ENCODE measurements at regions not wholly inside any gene's neighbourhood (a gene's known extent, or its start where the extent isn't known, plus 50 kb on each side); places are given as distances from the start of the nearest gene placed in this dataset.
A peak's percentile ranks its signal among the peaks of the same experiment; 100 is the strongest.
"Not testable (repeated sequence)": the region's sequence is repeated elsewhere in the genome, so short reads cannot be mapped to it uniquely, and the experiment has no call there.

GRCh38 chr5:124796495-124796894, 50.1 kb upstream of the ZNF608 start:
- no peak for DNase-seq

GRCh38 chr5:124797665-124798087, 51.2 kb upstream of the ZNF608 start:
- DNase-seq, result no peak

GRCh38 chr5:124798890-124799289, 52.5 kb upstream of the ZNF608 start:
- no peak for DNase-seq

GRCh38 chr5:124801551-124801950, 55.1 kb upstream of the ZNF608 start:
- no peak for DNase-seq

GRCh38 chr5:124803617-124804323, 57.3 kb upstream of the ZNF608 start:
- no peak for DNase-seq

GRCh38 chr5:124806026-124806372, 59.6 kb upstream of the ZNF608 start:
- DNase-seq, result no peak

- peak; percentile 94 for DNase-seq
Observed at GRCh38 chr5:124806373-124807077, 60.1 kb upstream of the ZNF608 start.

GRCh38 chr5:124808842-124809268, 62.4 kb upstream of the ZNF608 start:
- DNase-seq, result no peak

- DNase-seq, result peak; percentile 2
Observed at GRCh38 chr5:124810396-124811006, 64.1 kb upstream of the ZNF608 start.

GRCh38 chr5:124812771-124813358, 66.4 kb upstream of the ZNF608 start:
- peak; percentile 8 for DNase-seq

GRCh38 chr5:124816381-124816780, 69.9 kb upstream of the ZNF608 start:
- DNase-seq, result no peak

- DNase-seq, result no peak
Observed at GRCh38 chr5:124819201-124819600, 72.8 kb upstream of the ZNF608 start.

GRCh38 chr5:124822647-124823046, 76.2 kb upstream of the ZNF608 start:
- DNase-seq, result no peak

- no peak for DNase-seq
Observed at GRCh38 chr5:124823380-124823779, 76.9 kb upstream of the ZNF608 start.

GRCh38 chr5:124824637-124825158, 78.3 kb upstream of the ZNF608 start:
- DNase-seq, result peak; percentile 6

GRCh38 chr5:124825250-124825982, 79.0 kb upstream of the ZNF608 start:
- DNase-seq, result no peak

- DNase-seq, result no peak
Observed at GRCh38 chr5:124825983-124826337, 79.5 kb upstream of the ZNF608 start.

GRCh38 chr5:124828731-124829234, 82.3 kb upstream of the ZNF608 start:
- DNase-seq, result no peak

GRCh38 chr5:124831687-124832240, 85.3 kb upstream of the ZNF608 start:
- DNase-seq, result no peak

- no peak for DNase-seq
Observed at GRCh38 chr5:124832510-124832909, 86.1 kb upstream of the ZNF608 start.

GRCh38 chr5:124836314-124836713, 89.9 kb upstream of the ZNF608 start:
- not testable (repeated sequence) for DNase-seq

- DNase-seq, result peak; percentile 41
Observed at GRCh38 chr5:124839371-124839998, 93.0 kb upstream of the ZNF608 start.

Data from eye (tissue), 1 donor.